HepG2 (cell line): ENCODE measurements at regions not wholly inside any gene's neighbourhood (a gene's known extent, or its start where the extent isn't known, plus 50 kb on each side); places are given as distances from the start of the nearest gene placed in this dataset.

Experiments used
- AFF4 ChIP-seq: sonication (generic); formaldehyde crosslinking; IDR thresholded peaks from 2 replicates; pipeline ENCODE4 v1.4.0; 2020; ENCODE audit warnings: missing genetic modification reagents
- ARID2 ChIP-seq: sonication (generic); formaldehyde crosslinking; IDR thresholded peaks from 2 replicates; pipeline ENCODE4 v1.8.1; 2022; ENCODE audit warnings: mild to moderate bottlenecking, missing genetic modification reagents, borderline replicate concordance
- BATF2 ChIP-seq: sonication (generic); formaldehyde crosslinking; IDR thresholded peaks from 2 replicates; pipeline ENCODE4 v1.8.0; 2022; ENCODE audit warnings: mild to moderate bottlenecking, missing genetic modification reagents, moderate library complexity
- GATAD2A ChIP-seq: IDR thresholded peaks from 2 replicates; pipeline ENCODE4 v1.6.1; 2016
- NFATC3 ChIP-seq: sonication (generic); formaldehyde crosslinking; IDR thresholded peaks from 2 replicates; pipeline ENCODE4 v1.5.1; 2020; ENCODE audit warnings: mild to moderate bottlenecking, missing genetic modification reagents
- REL ChIP-seq: sonication (generic); formaldehyde crosslinking; conservative IDR thresholded peaks from 2 replicates; pipeline ENCODE4 v1.8.0; 2022; ENCODE audit warnings: mild to moderate bottlenecking, missing genetic modification reagents, moderate library complexity
- SRSF9 ChIP-seq: fragments of 200-400 bp; formaldehyde crosslinking; IDR thresholded peaks from 2 replicates; pipeline ENCODE4 v1.6.1; 2018; ENCODE audit warnings: borderline replicate concordance, mild to moderate bottlenecking, low read depth, low read length; ENCODE audit not compliant: insufficient read depth, poor library complexity, severe bottlenecking
- ZNF281 ChIP-seq: sonication (generic); formaldehyde crosslinking; IDR thresholded peaks from 2 replicates; pipeline ENCODE4 v1.4.0; 2020; ENCODE audit warnings: missing genetic modification reagents, borderline replicate concordance
- ZNF460 ChIP-seq: sonication (generic); formaldehyde crosslinking; IDR thresholded peaks from 2 replicates; pipeline ENCODE4 v1.5.1; 2020; ENCODE audit warnings: missing genetic modification reagents, mild to moderate bottlenecking, borderline replicate concordance
- ZNF570 ChIP-seq: sonication (generic); formaldehyde crosslinking; IDR thresholded peaks from 2 replicates; pipeline ENCODE4 v1.4.0; 2020; ENCODE audit warnings: mild to moderate bottlenecking, missing genetic modification reagents, borderline replicate concordance
- ZNF674 ChIP-seq: sonication (generic); formaldehyde crosslinking; IDR thresholded peaks from 2 replicates; pipeline ENCODE4 v1.5.0; 2020; ENCODE audit warnings: low read depth, mild to moderate bottlenecking, missing genetic modification reagents
- ZNF766 ChIP-seq: sonication (generic); formaldehyde crosslinking; IDR thresholded peaks from 2 replicates; pipeline ENCODE4 v1.5.0; 2020; ENCODE audit warnings: missing genetic modification reagents, borderline replicate concordance
- ZNF773 ChIP-seq: sonication (generic); formaldehyde crosslinking; IDR thresholded peaks from 2 replicates; pipeline ENCODE4 v1.4.0; 2020; ENCODE audit warnings: missing genetic modification reagents, borderline replicate concordance
- TF ChIP-seq, protein P1 (sequence below), 2 experiments: sonication (generic) in 1 of 2; formaldehyde crosslinking in 1 of 2; IDR thresholded peaks; 2 replicates each; pipeline versions ENCODE4 v1.4.0 to v1.6.1; 2018 to 2020; ENCODE audit warnings: missing genetic modification reagents in 2 of 2, borderline replicate concordance in 1 of 2, low read depth in 1 of 2, mild to moderate bottlenecking in 1 of 2, missing biosample characterization in 1 of 2

GRCh38 chr6:168200571-168201134, 118.9 kb downstream of the DACT2 start (continued):
- TF ChIP-seq AFF4 (CRISPR knock-in tag) (no peak), ZNF773 (CRISPR knock-in tag) (no peak), ZNF570 (CRISPR knock-in tag) (no peak), SRSF9 (no peak), ZNF674 (CRISPR knock-in tag) (no peak), NFATC3 (CRISPR knock-in tag) (no peak), BATF2 (CRISPR knock-in tag) (no peak), ARID2 (CRISPR knock-in tag) (no peak), REL (CRISPR knock-in tag) (no peak), ZNF460 (CRISPR knock-in tag) (no peak), ZNF281 (peak; percentile 36; the same call in 1 of the 2 replicates), ZNF766 (peak; percentile 97), GATAD2A (CRISPR knock-in tag) (peak; percentile 96)
- TF ChIP-seq, protein P1, sequence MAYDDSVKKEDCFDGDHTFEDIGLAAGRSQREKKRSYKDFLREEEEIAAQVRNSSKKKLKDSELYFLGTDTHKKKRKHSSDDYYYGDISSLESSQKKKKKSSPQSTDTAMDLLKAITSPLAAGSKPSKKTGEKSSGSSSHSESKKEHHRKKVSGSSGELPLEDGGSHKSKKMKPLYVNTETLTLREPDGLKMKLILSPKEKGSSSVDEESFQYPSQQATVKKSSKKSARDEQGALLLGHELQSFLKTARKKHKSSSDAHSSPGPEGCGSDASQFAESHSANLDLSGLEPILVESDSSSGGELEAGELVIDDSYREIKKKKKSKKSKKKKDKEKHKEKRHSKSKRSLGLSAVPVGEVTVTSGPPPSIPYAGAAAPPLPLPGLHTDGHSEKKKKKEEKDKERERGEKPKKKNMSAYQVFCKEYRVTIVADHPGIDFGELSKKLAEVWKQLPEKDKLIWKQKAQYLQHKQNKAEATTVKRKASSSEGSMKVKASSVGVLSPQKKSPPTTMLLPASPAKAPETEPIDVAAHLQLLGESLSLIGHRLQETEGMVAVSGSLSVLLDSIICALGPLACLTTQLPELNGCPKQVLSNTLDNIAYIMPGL (CRISPR knock-in tag; IDR thresholded peaks at IDR 0.05; ENCODE audit: borderline replicate concordance in 1 of 2, low read depth in 1 of 2) = no peak
